Hepatocyte (in vitro differentiated cells): ENCODE measurements at regions not wholly inside any gene's neighbourhood (a gene's known extent, or its start where the extent isn't known, plus 50 kb on each side); places are given as distances from the start of the nearest gene placed in this dataset.
"Not testable (repeated sequence)": the region's sequence is repeated elsewhere in the genome, so short reads cannot be mapped to it uniquely, and the experiment has no call there.

ENCODE experiments used
- DNase-seq: peaks from one replicate; pipeline ENCODE4 v3.0.0-alpha.2; 2016; ENCODE audit warnings: low spot score
- H2AFZ ChIP-seq: fragments of 200-600 bp; sonication (generic); 2 replicates; pipeline ENCODE4 v1.6.0; 2016; ENCODE audit warnings: antibody characterized with exemption, mild to moderate bottlenecking
- H3K27ac ChIP-seq: fragments of 200-600 bp; sonication (generic); 2 replicates; pipeline ENCODE4 v1.5.1; 2016; ENCODE audit warnings: mild to moderate bottlenecking
- H3K27me3 ChIP-seq: fragments of 200-600 bp; sonication (generic); 2 replicates; pipeline ENCODE4 v1.6.1; 2016
- H3K36me3 ChIP-seq: fragments of 200-600 bp; sonication (generic); replicated peaks from 2 replicates; pipeline ENCODE4 v1.5.1; 2016; ENCODE audit warnings: low read depth; ENCODE audit not compliant: insufficient read depth
- H3K4me1 ChIP-seq: fragments of 200-600 bp; sonication (generic); 2 replicates; pipeline ENCODE4 v1.5.1; 2016; ENCODE audit warnings: mild to moderate bottlenecking, moderate library complexity; ENCODE audit not compliant: insufficient read depth
- H3K4me2 ChIP-seq: fragments of 200-600 bp; sonication (generic); 2 replicates; pipeline ENCODE4 v1.6.0; 2016
- H3K4me3 ChIP-seq: fragments of 200-600 bp; sonication (generic); 2 replicates; pipeline ENCODE4 v1.5.1; 2016; ENCODE audit warnings: mild to moderate bottlenecking
- H3K79me2 ChIP-seq: fragments of 200-600 bp; sonication (generic); 2 replicates; pipeline ENCODE4 v1.6.0; 2017; ENCODE audit warnings: mild to moderate bottlenecking
- H3K9me2 ChIP-seq: fragments of 200-600 bp; sonication (generic); replicated peaks from 2 replicates; pipeline ENCODE4 v1.6.0; 2017; ENCODE audit warnings: mild to moderate bottlenecking; ENCODE audit not compliant: insufficient read depth
- H3K9me3 ChIP-seq: fragments of 200-600 bp; sonication (generic); 2 replicates; pipeline ENCODE4 v1.5.1; 2016; ENCODE audit warnings: low read depth, mild to moderate bottlenecking
- H4K20me1 ChIP-seq: fragments of 200-600 bp; sonication (generic); 2 replicates; pipeline ENCODE4 v1.6.0; 2016; ENCODE audit warnings: mild to moderate bottlenecking; ENCODE audit not compliant: insufficient read depth, poor library complexity, severe bottlenecking
- EZH2 ChIP-seq: fragments of 200-600 bp; sonication (generic); IDR thresholded peaks from 2 replicates; pipeline ENCODE4 v1.6.1; 2016; ENCODE audit warnings: antibody characterized with exemption, mild to moderate bottlenecking, borderline replicate concordance
- EZH2phosphoT487 ChIP-seq: fragments of 200-600 bp; sonication (generic); IDR thresholded peaks from one replicate; pipeline ENCODE4 v1.6.1; 2018; ENCODE audit warnings: antibody characterized with exemption, mild to moderate bottlenecking, low read depth, moderate library complexity; ENCODE audit not compliant: unreplicated experiment, severe bottlenecking
- WGBS: methylation state at CpG from one replicate; pipeline ENCODE4 v1.1.6; 2016; ENCODE audit warnings: low lambda C conversion rate; ENCODE audit errors: missing lambda C conversion rate; 5-methylcytosine and 5-hydroxymethylcytosine counted together
- TF ChIP-seq, protein P1 (sequence below): fragments of 200-600 bp; sonication (generic); IDR thresholded peaks from 2 replicates; pipeline ENCODE4 v1.5.1; 2016; ENCODE audit warnings: antibody characterized with exemption, mild to moderate bottlenecking; ENCODE audit not compliant: poor library complexity

- no peak overlapping the region for H2AFZ ChIP-seq
- H3K79me2 ChIP-seq = no peaks in the 10 kb centered on the region
- H3K27ac ChIP-seq = no peak overlapping the region
- H3K27me3 ChIP-seq = no peaks in the 10 kb centered on the region
- H3K36me3 ChIP-seq = no peaks in the 10 kb centered on the region
- WGBS = 92% methylated on average over 5 of the region's 5 CpGs
- H3K4me3 ChIP-seq = no peak overlapping the region
- TF ChIP-seq EZH2phosphoT487 = no peak
- no peak for TF ChIP-seq EZH2
- TF ChIP-seq, protein P1, sequence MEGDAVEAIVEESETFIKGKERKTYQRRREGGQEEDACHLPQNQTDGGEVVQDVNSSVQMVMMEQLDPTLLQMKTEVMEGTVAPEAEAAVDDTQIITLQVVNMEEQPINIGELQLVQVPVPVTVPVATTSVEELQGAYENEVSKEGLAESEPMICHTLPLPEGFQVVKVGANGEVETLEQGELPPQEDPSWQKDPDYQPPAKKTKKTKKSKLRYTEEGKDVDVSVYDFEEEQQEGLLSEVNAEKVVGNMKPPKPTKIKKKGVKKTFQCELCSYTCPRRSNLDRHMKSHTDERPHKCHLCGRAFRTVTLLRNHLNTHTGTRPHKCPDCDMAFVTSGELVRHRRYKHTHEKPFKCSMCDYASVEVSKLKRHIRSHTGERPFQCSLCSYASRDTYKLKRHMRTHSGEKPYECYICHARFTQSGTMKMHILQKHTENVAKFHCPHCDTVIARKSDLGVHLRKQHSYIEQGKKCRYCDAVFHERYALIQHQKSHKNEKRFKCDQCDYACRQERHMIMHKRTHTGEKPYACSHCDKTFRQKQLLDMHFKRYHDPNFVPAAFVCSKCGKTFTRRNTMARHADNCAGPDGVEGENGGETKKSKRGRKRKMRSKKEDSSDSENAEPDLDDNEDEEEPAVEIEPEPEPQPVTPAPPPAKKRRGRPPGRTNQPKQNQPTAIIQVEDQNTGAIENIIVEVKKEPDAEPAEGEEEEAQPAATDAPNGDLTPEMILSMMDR = no peak
- no peak overlapping the region for H3K4me2 ChIP-seq
- H3K4me1 ChIP-seq = no peaks in the 10 kb centered on the region
- H3K9me2 ChIP-seq = no peaks in the 10 kb centered on the region
- no peaks in the 10 kb centered on the region for H3K9me3 ChIP-seq
- DNase-seq = no peak
- H4K20me1 ChIP-seq = no peaks in the 10 kb centered on the region
Observed at GRCh38 chr7:49708590-49708989, 64.8 kb upstream of the VWC2 start.

DNA sequence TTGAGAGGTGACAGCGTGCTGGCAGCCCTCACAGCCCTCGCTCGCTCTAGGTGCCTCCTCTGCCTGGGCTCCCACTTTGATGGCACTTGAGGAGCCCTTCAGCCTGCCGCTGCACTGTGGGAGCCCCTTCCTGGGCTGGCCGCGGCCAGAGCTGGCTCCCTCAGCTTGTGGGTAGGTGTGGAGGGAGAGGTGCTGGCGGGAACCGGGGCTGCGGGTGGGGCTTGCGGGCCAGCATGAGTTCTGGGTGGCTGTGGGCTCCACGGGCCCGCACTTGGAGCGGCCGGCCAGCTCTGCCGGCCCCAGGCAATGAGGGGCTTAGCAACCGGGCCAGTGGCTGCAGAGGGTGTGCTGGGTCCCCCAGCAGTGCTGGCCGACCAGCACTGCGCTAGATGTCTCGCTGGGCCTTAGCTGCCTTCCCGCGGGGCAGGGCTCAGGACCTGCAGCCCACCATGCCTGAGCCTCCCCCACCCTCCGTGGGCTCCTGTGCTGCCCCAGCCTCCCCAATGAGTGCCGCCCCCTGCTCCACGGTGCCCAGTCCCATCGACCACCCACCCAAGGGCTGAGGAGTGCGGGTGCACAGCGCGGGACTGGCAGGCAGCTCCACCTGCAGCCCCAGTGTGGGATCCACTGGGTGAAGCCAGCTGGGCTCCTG, 62.2 kb upstream of the VWC2 start:
- not testable (repeated sequence) for H3K4me2 ChIP-seq, H3K36me3 ChIP-seq, H3K79me2 ChIP-seq, H3K9me2 ChIP-seq, H3K27ac ChIP-seq, H3K27me3 ChIP-seq, H4K20me1 ChIP-seq, H3K9me3 ChIP-seq, H3K4me1 ChIP-seq, DNase-seq, H3K4me3 ChIP-seq, H2AFZ ChIP-seq
- 94% methylated on average over 20 of the region's 28 CpGs for WGBS

GRCh38 chr7:49714182-49714581, 59.3 kb upstream of the VWC2 start:
- Histone ChIP-seq H2AFZ (no peak overlapping the region), H3K4me1 (no peaks in the 10 kb centered on the region), H3K27ac (no peak overlapping the region), H3K4me2 (no peak overlapping the region), H3K9me2 (no peaks in the 10 kb centered on the region), H3K4me3 (no peak overlapping the region), H3K36me3 (no peaks in the 10 kb centered on the region), H3K9me3 (no peaks in the 10 kb centered on the region), H4K20me1 (no peaks in the 10 kb centered on the region), H3K27me3 (no peaks in the 10 kb centered on the region), H3K79me2 (no peaks in the 10 kb centered on the region)
- DNase-seq = no peak
- TF ChIP-seq, protein P1 = no peak
- TF ChIP-seq EZH2 (no peak), EZH2phosphoT487 (no peak)
- 58% methylated on average over 2 of the region's 2 CpGs for WGBS

DNA sequence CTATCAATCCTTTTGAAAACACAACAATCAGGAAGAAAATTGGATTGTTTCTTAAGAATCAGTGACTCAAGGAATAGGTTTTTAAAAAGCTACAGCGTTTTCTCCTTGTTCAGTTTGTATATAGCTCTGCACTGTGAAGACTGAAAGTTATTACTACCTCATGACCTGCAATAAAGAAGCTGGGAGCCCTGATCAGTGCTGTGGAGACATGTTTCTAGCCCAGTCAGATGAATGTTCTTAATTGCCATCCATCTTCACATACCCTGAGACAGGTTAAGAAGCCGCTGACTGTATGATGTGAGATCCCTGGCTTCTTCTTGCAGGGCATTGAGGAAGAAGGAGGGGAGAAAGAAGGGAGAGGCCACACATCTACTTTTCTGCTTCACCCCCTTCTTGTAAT, 58.0 kb upstream of the VWC2 start:
- Histone ChIP-seq H4K20me1 (no peaks in the 10 kb centered on the region), H3K27me3 (no peaks in the 10 kb centered on the region), H3K4me1 (no peaks in the 10 kb centered on the region), H3K27ac (no peak overlapping the region), H3K9me2 (no peaks in the 10 kb centered on the region), H2AFZ (no peak overlapping the region), H3K9me3 (no peaks in the 10 kb centered on the region), H3K36me3 (no peaks in the 10 kb centered on the region), H3K4me3 (no peak overlapping the region), H3K4me2 (no peak overlapping the region), H3K79me2 (no peaks in the 10 kb centered on the region)
- TF ChIP-seq EZH2phosphoT487 (no peak), EZH2 (no peak)
- TF ChIP-seq, protein P1 = no peak
- DNase-seq = no peak
- WGBS = 80% methylated on average over 2 of the region's 2 CpGs
